Stimulated activated CD4-positive, alpha-beta T cell treated with anti-CD3 and anti-CD28 coated beads, Interleukin-2, amount 100 ng/mL, for 48 hours (primary cell): ENCODE measurements at regions not wholly inside any gene's neighbourhood (a gene's known extent, or its start where the extent isn't known, plus 50 kb on each side); places are given as distances from the start of the nearest gene placed in this dataset.
A peak's percentile ranks its signal among the peaks of the same experiment; 100 is the strongest.

Source experiments
- DNase-seq, 2 donors: peaks; one replicate each; pipeline ENCODE4 v3.0.0-alpha.2; 2020

- no peak for DNase-seq
These were observed 119.5 kb upstream of the KLF6 start for GRCh38 chr10:3904419-3904960.

DNA sequence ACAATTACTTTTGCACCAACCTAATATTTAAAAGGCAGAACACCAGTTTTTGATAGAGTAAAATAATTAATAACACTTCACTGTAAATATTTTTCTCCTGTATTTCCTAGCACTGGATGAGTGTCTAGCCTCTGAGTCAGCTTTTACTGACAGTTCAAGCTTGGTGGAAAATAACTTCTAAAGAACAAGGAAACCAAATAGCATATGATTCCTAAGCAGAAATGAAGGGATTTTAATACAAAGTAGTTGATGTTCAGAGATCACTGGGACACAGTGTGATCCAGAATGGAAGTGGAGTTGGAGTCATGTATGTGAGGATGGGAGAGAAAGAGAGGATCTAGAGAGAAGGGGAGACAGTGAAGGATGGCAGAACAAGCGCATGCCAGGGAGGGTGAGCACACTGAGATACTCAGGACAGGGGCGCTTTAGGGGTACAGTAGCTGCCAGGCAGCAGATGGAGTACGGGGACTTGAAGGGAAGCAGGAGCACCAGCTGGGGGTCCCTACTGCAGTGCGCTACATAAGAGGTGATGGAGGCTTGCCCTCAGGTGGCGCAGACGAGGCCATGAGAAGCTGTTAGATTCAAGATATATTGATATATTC, 117.9 kb upstream of the KLF6 start:
- DNase-seq, result no peak

DNA sequence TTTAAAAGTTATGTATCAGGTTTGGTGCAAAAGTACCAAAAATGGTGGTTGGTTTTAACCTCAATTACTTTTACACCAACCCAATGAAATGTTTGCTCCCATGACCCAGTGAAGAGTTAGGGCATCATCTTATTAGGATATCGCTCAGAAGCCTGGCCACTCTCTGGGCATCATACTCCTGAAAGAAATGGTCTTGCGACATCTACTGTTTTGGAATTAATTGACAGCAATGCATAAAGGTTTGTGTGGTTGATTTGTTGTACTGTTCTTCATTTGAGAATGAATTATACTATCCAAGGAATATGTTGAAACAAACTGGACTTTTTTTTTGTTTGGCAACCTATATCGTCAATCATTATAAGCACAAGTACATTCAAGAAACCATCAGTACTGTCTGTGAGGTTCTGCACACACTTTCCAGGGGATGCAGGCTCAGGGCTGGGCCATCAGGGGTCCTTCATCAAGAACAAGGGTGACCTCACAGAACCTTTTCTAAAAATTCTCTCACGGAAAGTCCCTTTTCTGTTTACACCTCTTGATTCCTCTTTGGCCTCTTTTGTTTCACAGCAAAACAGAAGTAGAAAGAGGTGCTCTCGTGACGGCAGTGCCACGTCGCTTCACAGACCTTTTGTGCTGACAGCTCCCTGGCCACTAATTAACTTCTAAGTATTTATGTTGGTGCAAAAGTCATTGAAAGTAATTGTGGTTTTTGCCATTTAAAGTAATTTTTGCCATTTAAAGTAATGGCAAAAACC, 117.2 kb upstream of the KLF6 start:
- DNase-seq, result no peak

DNA sequence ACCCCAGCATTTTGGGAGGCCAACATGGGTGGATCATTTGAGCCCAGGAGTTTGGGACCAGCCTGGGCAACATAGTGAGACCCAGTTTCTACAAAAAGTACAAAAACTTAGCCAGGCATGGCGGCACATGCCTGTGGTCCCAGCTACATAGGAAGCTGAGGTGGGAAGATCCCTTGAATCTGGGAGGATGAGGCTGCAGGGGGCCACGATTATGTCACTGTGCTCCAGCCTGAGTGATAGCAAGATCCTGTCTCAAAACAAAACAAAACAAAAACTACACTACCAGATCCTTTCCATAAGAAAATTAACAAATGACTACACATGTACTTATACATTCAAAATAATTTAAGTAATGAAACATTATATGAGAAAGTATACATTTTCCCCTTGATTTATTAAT, 116.4 kb upstream of the KLF6 start:
- no peak for DNase-seq

- DNase-seq, result no peak
These were observed 115.4 kb upstream of the KLF6 start for GRCh38 chr10:3900391-3900790.

- no peak for DNase-seq
These were observed 113.8 kb upstream of the KLF6 start for GRCh38 chr10:3898821-3899220.

DNA sequence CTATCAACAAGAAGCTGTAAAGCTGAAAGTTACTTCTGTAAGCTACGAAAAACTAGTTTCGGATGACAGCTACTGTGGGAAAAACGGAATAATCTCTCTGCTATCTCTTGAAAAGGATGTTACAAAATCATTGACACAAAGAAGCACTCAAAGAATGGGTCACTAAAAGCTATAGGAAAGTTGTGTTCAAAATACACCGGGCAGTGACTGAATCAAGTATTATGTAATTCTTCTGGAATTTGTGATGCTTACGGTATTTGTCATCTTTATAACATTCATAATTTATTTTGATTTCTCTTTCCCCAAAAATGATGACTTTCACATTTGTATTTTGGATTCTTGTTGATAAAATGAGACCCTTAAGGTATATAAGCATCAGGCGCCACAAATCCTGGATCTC, 112.1 kb upstream of the KLF6 start:
- no peak for DNase-seq

DNA sequence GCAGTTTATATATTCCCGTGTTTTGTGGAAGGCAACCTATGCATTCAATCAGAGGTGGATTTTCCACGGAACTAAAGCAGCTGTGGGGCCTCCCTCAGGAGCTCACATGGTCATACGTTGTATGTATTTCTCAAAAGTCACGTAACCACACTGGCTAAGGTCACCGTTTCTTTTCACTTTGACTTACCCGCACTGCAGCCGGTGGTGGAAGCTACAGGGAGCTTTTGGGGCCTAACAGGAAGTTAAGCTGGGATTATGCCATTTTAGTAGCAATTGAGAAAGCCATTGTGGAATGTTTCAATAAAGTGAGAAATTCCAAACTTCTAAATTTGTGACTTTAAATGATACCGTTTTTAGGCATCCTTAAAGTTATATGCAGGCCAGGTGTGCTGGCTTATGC, 111.2 kb upstream of the KLF6 start:
- DNase-seq, result no peak

GRCh38 chr10:3895045-3895631, 110.1 kb upstream of the KLF6 start:
- no peak for DNase-seq

GRCh38 chr10:3893901-3894563, 109.0 kb upstream of the KLF6 start:
- no peak for DNase-seq

GRCh38 chr10:3892440-3893425, 107.7 kb upstream of the KLF6 start:
- DNase-seq, result no peak

DNA sequence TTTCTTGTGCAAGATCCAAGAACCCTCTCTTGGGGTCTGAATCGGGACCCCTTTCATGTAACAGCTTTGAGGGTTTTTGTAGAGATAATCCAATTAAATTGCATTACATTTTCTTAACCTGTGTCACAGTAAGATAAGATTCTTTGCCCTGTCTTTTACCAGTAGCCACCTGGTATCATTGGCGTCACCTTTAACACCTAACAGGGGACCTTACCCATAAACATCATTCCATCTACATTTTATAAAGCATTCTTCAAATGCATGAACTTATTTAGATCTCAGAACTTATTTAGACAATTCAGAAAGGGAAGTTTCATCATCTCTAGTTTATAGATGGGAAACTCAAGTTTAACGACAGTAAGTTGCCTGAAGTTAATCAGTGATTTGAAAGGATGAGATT, 106.4 kb upstream of the KLF6 start:
- no peak for DNase-seq

GRCh38 chr10:3890602-3891352, 105.8 kb upstream of the KLF6 start:
- no peak for DNase-seq

GRCh38 chr10:3889961-3890522, 105.0 kb upstream of the KLF6 start:
- no peak for DNase-seq

DNA sequence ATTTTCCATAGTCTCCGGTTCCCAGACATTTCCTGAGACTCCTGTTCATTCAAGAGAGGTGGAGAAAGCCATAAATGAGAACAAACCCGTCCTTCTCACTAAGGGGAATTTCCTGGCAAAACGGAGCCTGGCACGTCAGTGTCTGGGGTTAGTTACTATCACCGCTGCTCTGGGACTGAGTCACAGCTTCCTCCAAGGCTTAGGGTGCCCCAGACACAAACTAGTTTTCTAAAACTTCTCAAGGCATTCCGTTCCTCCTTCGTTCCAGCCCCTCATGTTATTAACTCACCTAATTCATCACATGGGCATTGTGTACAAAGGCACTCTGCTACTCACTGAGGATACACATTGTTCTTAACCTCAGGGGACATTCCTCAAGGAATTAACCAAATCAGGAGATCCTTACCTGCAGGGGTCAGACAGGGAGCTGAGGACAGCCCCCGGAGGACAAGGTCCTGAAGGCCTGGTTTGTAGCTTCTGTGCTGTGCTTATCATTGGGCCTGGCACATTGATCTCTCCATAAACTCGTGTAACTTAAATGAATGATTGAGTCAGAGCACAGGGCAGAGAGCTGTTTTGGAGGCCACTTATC, 103.0 kb upstream of the KLF6 start:
- peak in 1 of 2 donors; percentile 34 for DNase-seq

- DNase-seq, result no peak
These were observed 102.4 kb upstream of the KLF6 start for GRCh38 chr10:3887404-3887803.

DNA sequence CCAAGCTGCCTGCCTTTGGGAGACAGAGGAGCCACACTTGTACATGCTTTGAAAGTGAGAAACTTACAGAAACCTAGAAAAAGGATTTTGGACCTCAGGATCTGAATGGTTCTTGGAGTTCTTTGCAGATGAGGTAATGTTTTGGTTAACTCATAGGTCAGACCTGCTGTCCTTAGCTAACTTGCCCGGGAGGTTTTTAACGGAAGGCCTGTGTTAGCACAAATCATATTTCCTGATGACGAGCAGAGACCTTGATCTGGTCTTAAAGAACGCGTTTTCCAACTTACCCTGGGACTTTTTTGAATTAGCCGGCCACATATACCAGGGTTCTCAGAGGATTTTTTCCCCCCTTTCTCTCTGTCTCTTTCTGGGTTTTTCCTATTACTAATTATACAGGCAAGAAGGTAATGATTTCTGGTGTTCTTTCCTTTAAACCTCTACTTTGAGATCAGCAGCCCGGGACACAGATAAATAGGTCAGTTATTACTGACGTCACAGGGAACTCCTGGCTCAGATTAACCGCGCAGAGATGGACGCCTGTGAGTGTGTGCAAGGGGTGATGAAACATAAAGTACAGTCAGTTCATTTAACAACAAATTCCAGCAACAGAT, 101.7 kb upstream of the KLF6 start:
- DNase-seq, result no peak

- DNase-seq, result no peak
These were observed 101.2 kb upstream of the KLF6 start for GRCh38 chr10:3886191-3886590.

DNA sequence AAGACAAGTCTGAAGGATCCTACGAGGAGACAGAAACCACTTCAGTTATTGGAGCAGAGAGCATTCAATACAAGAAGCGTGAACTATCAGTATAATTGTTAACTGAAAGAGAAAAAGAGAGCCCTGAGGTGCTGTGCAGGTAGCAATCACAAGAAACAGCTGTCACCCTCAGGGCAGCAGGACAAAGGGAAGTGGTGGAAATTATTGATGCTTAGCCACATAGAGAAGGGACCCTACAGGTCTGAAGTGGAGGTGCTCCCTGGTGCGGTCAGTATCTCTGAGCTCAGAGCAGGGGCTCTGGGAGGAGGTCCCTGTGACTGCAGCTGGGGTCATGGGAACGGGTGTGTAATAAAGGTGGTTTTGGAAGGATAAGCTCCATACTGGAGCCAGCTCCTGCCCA, 97.8 kb upstream of the KLF6 start:
- no peak for DNase-seq

- DNase-seq, result no peak
These were observed 96.6 kb upstream of the KLF6 start for GRCh38 chr10:3881622-3882021.
